ENCODE measurements at regions not wholly inside any gene's neighbourhood (a gene's known extent, or its start where the extent isn't known, plus 50 kb on each side); places are given as distances from the start of the nearest gene placed in this dataset.

- TF ChIP-seq CTCF (conservative IDR thresholded peaks at IDR 0.05; ENCODE audit: low read depth in 2 of 2) (no peak), EZH2 (IDR thresholded peaks at IDR 0.05; ENCODE audit: low read depth, unreplicated experiment) (no peak), POLR2AphosphoS5 (IDR thresholded peaks at IDR 0.05; ENCODE audit: low read depth) (no peak), CREB1 (CRISPR knock-in tag; IDR thresholded peaks at IDR 0.05; ENCODE audit: low read depth) (no peak), ETS1 (IDR thresholded peaks at IDR 0.05) (no peak), REST (IDR thresholded peaks at IDR 0.05; ENCODE audit: unreplicated experiment) (no peak), NANOG (IDR thresholded peaks at IDR 0.05; ENCODE audit: borderline replicate concordance) (no peak), JUNB (IDR thresholded peaks at IDR 0.05; ENCODE audit: unreplicated experiment) (no peak), EZH2phosphoT487 (IDR thresholded peaks at IDR 0.05; ENCODE audit: unreplicated experiment) (no peak), STAT1 (IDR thresholded peaks at IDR 0.05; ENCODE audit: unreplicated experiment) (no peak), ZNF331 (CRISPR knock-in tag; IDR thresholded peaks at IDR 0.05; ENCODE audit: low read depth) (no peak), ZNF114 (CRISPR knock-in tag; IDR thresholded peaks at IDR 0.05) (no peak)
These were observed 179.3 kb upstream of the GOT2 start for GRCh38 chr16:58913456-58913855.
